ENCODE measurements at regions not wholly inside any gene's neighbourhood (a gene's known extent, or its start where the extent isn't known, plus 50 kb on each side); places are given as distances from the start of the nearest gene placed in this dataset.
"Not testable (repeated sequence)": the region's sequence is repeated elsewhere in the genome, so short reads cannot be mapped to it uniquely, and the experiment has no call there.

- DNase-seq = no peak
Measured at GRCh38 chr6:48986845-48987244, 476.2 kb downstream of the MMUT start.

- no peak for DNase-seq
Measured at GRCh38 chr6:48986105-48986504, 476.9 kb downstream of the MMUT start.

GRCh38 chr6:48985025-48985424 is 478.0 kb downstream of the MMUT start:
- DNase-seq = no peak

- DNase-seq = not testable (repeated sequence)
Measured at GRCh38 chr6:48983968-48984367, 479.1 kb downstream of the MMUT start.

GRCh38 chr6:48983377-48983776 is 479.7 kb downstream of the MMUT start:
- no peak for DNase-seq

- DNase-seq = no peak
Measured at GRCh38 chr6:48979806-48980205, 483.2 kb downstream of the MMUT start.

GRCh38 chr6:48979085-48979484 is 484.0 kb downstream of the MMUT start:
- no peak for DNase-seq

GRCh38 chr6:48978016-48978415 is 485.0 kb downstream of the MMUT start:
- DNase-seq = no peak

- no peak for DNase-seq
Measured at GRCh38 chr6:48977573-48977972, 485.5 kb downstream of the MMUT start.

GRCh38 chr6:48973491-48973890 is 489.6 kb downstream of the MMUT start:
- no peak for DNase-seq

GRCh38 chr6:48961781-48962415 is 501.2 kb downstream of the MMUT start:
- no peak for DNase-seq

GRCh38 chr6:48959251-48960060 is 503.6 kb downstream of the MMUT start:
- no peak for DNase-seq

- no peak for DNase-seq
Measured at GRCh38 chr6:48957781-48958180, 505.3 kb downstream of the MMUT start.

- no peak for DNase-seq
Measured at GRCh38 chr6:48951917-48952316, 511.1 kb downstream of the MMUT start.

GRCh38 chr6:48944276-48944675 is 518.8 kb downstream of the MMUT start:
- peak; percentile 3 to 84 for DNase-seq

- no peak for DNase-seq
Measured at GRCh38 chr6:48933136-48933535, 529.9 kb downstream of the MMUT start.

GRCh38 chr6:48928937-48929336 is 534.1 kb downstream of the MMUT start:
- DNase-seq = no peak

GRCh38 chr6:48922837-48923236 is 540.2 kb downstream of the MMUT start:
- DNase-seq = no peak

- no peak for DNase-seq
Measured at GRCh38 chr6:48919555-48919954, 543.5 kb downstream of the MMUT start.

GRCh38 chr6:48917233-48917632 is 545.8 kb downstream of the MMUT start:
- no peak for DNase-seq

GRCh38 chr6:48916607-48917006 is 546.4 kb downstream of the MMUT start:
- peak; percentile 15 to 55 for DNase-seq

- no peak for DNase-seq
Measured at GRCh38 chr6:48915591-48915990, 547.5 kb downstream of the MMUT start.

GRCh38 chr6:48912503-48912902 is 550.5 kb downstream of the MMUT start:
- DNase-seq = no peak

GRCh38 chr6:48904809-48905208 is 558.2 kb downstream of the MMUT start:
- DNase-seq = no peak

GRCh38 chr6:48894469-48894868 is 568.6 kb downstream of the MMUT start:
- DNase-seq = no peak
